ENCODE measurements at regions not wholly inside any gene's neighbourhood (a gene's known extent, or its start where the extent isn't known, plus 50 kb on each side); places are given as distances from the start of the nearest gene placed in this dataset.

DNA sequence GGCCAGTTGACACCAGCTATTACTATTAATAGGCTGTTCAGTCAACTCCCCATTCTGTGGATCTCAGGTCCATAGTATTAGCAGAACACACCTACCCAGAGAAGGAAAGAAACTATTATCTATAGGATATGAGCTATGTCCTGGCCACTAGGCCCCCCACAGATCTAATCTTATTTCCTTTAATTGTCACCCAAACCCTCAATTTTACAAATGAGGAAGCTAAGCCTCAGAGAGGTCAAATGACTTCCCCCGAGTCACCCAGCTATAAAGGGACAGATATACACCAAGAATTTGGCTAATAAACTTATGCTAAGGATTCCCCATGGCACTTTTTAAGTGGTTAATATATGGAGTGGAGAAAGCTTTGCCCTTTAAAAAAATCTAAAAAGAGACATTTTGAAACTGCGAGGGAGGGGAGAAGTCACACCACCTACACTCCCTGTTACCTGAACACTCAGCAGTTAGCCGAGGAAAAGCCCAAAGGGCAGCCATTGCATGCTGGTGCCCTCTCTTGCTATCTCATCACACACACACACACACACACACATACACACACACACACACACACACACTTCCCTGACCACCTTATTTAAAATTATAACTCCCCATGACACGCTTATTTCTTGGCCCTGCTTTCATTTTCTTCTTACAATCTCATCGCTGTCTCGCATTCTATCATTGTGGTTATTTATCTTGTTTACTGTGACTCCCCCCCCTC lies 157.0 kb upstream of the ADO start:
- H3K4me1 ChIP-seq (ENCODE audit: control insufficient read depth in 2 of 2, insufficient read depth in 2 of 2, low read length in 2 of 2), result no peaks in the 10 kb centered on the region
- no peaks in the 10 kb centered on the region for H3K27me3 ChIP-seq (ENCODE audit: control insufficient read depth in 2 of 2, insufficient read depth in 2 of 2, low read length in 2 of 2)
- H3K27ac ChIP-seq (ENCODE audit: low read depth in 2 of 2, low read length in 2 of 2), result no peak overlapping the region
- H3K9me3 ChIP-seq (ENCODE audit: control insufficient read depth in 2 of 2, low read length in 2 of 2), result no peaks in the 10 kb centered on the region
- H3K9ac ChIP-seq (ENCODE audit: low read depth in 1 of 2, low read length in 2 of 2), result no peak overlapping the region
- no peaks in the 10 kb centered on the region for H3K36me3 ChIP-seq (ENCODE audit: control insufficient read depth in 2 of 2, insufficient read depth in 2 of 2, low read length in 2 of 2)
- no peak overlapping the region for H3K4me3 ChIP-seq (ENCODE audit: low read length in 2 of 2)

DNA sequence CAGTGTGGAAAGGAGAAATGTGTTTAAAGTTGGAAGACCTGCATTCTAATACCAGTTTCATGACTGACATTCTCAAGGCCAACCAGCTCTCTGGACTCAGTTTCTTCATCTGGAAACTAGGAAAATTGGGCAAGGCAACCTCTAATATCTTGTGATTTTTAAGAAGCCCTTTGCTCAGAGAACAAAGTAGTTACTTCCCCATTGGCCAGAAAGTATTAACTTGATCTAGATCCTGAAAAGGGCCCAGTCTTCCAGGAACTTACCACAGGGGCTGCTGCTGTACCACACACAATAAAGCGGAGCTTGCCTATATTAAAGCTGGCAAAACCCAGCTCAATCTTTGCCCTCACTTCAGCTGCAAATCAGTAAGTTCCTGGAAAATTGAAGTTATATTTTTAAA lies 155.6 kb upstream of the ADO start:
- Histone ChIP-seq H3K4me1 (ENCODE audit: control insufficient read depth in 2 of 2, insufficient read depth in 2 of 2, low read length in 2 of 2) (no peaks in the 10 kb centered on the region), H3K27ac (ENCODE audit: low read depth in 2 of 2, low read length in 2 of 2) (no peak overlapping the region), H3K9me3 (ENCODE audit: control insufficient read depth in 2 of 2, low read length in 2 of 2) (no peaks in the 10 kb centered on the region), H3K27me3 (ENCODE audit: control insufficient read depth in 2 of 2, insufficient read depth in 2 of 2, low read length in 2 of 2) (no peaks in the 10 kb centered on the region), H3K9ac (ENCODE audit: low read depth in 1 of 2, low read length in 2 of 2) (no peak overlapping the region), H3K4me3 (ENCODE audit: low read length in 2 of 2) (no peak overlapping the region), H3K36me3 (ENCODE audit: control insufficient read depth in 2 of 2, insufficient read depth in 2 of 2, low read length in 2 of 2) (no peaks in the 10 kb centered on the region)

DNA sequence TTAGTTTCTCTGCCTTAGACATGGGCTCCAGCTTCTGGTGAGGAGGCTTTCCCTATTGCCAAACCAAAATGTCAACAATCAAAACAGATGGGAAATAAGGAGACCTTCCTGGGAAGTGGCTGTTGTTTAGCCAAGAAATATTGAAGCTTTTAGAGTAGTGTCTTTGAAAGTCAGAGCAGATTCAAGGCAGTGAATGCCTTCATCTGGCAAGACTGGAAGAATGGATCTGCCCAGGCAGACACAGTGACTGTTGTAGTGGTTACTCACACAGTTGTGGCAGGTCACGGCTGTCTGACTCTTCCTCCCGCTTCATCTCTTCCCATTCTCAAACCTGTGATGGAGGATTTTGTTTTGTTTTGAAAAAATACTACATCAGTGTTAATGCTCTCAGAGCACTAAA lies 154.1 kb upstream of the ADO start:
- Histone ChIP-seq H3K4me1 (ENCODE audit: control insufficient read depth in 2 of 2, insufficient read depth in 2 of 2, low read length in 2 of 2) (no peaks in the 10 kb centered on the region), H3K9ac (ENCODE audit: low read depth in 1 of 2, low read length in 2 of 2) (no peak overlapping the region), H3K27ac (ENCODE audit: low read depth in 2 of 2, low read length in 2 of 2) (no peak overlapping the region), H3K36me3 (ENCODE audit: control insufficient read depth in 2 of 2, insufficient read depth in 2 of 2, low read length in 2 of 2) (no peaks in the 10 kb centered on the region), H3K9me3 (ENCODE audit: control insufficient read depth in 2 of 2, low read length in 2 of 2) (no peaks in the 10 kb centered on the region), H3K27me3 (ENCODE audit: control insufficient read depth in 2 of 2, insufficient read depth in 2 of 2, low read length in 2 of 2) (no peaks in the 10 kb centered on the region), H3K4me3 (ENCODE audit: low read length in 2 of 2) (no peak overlapping the region)

DNA sequence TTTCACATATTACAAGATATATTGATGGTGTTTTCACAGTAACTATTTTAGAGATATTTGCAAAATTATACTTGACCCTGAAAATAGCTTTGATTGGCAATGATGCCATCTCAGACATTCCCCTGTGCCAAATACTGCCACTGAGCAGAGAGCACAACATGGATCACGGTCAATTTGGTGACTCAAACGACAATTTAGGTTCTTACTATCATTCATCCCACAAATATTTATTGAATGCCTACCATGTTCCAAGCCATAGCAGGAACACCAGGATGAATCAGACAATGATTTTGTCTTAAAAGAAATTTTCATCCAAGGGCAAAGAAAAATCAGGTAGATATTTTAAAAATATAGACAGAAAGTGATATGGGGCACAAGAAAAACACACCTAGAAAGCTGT lies 153.2 kb upstream of the ADO start:
- H3K27ac ChIP-seq (ENCODE audit: low read depth in 2 of 2, low read length in 2 of 2), result no peak overlapping the region
- H3K27me3 ChIP-seq (ENCODE audit: control insufficient read depth in 2 of 2, insufficient read depth in 2 of 2, low read length in 2 of 2), result no peaks in the 10 kb centered on the region
- no peaks in the 10 kb centered on the region for H3K9me3 ChIP-seq (ENCODE audit: control insufficient read depth in 2 of 2, low read length in 2 of 2)
- H3K4me1 ChIP-seq (ENCODE audit: control insufficient read depth in 2 of 2, insufficient read depth in 2 of 2, low read length in 2 of 2), result no peaks in the 10 kb centered on the region
- H3K36me3 ChIP-seq (ENCODE audit: control insufficient read depth in 2 of 2, insufficient read depth in 2 of 2, low read length in 2 of 2), result no peaks in the 10 kb centered on the region
- no peak overlapping the region for H3K9ac ChIP-seq (ENCODE audit: low read depth in 1 of 2, low read length in 2 of 2)
- no peak overlapping the region for H3K4me3 ChIP-seq (ENCODE audit: low read length in 2 of 2)

DNA sequence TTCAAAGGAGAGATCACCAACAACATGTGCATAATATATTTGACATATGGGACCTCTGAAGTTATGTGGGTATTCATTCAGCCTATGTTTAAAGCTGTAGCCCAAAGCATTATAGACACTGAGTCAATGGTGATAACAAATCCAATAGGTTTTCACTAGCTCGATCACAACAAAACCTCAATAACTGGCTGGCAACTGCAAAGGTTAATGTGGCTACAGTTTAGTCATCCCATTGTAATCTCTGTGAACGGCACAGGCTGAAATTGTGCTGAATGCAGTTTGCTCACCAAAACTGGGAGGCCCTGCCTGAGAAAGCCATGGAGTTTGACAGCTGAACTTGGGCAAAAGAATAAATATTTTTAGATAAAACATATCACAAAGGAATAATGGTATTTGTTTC lies 152.4 kb upstream of the ADO start:
- Histone ChIP-seq H3K9ac (ENCODE audit: low read depth in 1 of 2, low read length in 2 of 2) (no peak overlapping the region), H3K9me3 (ENCODE audit: control insufficient read depth in 2 of 2, low read length in 2 of 2) (no peaks in the 10 kb centered on the region), H3K27me3 (ENCODE audit: control insufficient read depth in 2 of 2, insufficient read depth in 2 of 2, low read length in 2 of 2) (no peaks in the 10 kb centered on the region), H3K27ac (ENCODE audit: low read depth in 2 of 2, low read length in 2 of 2) (no peak overlapping the region), H3K36me3 (ENCODE audit: control insufficient read depth in 2 of 2, insufficient read depth in 2 of 2, low read length in 2 of 2) (no peaks in the 10 kb centered on the region), H3K4me3 (ENCODE audit: low read length in 2 of 2) (no peak overlapping the region), H3K4me1 (ENCODE audit: control insufficient read depth in 2 of 2, insufficient read depth in 2 of 2, low read length in 2 of 2) (no peaks in the 10 kb centered on the region)

DNA sequence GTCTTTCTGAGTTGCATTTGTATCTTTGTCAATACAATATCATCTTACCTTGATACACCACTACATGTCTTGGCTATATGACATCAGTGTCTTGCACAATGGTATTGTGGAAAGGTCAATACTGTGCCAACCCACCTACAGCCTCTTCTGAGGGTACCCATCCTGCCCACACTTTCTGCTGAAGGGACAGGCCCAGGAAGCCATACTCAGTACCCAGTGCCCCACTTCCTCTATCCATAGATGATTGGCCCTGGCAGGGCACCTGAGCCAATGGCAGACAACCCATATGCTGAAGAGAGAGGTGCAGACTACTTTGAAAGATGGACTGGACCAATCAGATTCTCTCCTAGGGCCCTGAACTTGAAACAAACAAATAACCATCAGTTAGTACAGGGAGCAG lies 152.0 kb upstream of the ADO start:
- no peaks in the 10 kb centered on the region for H3K4me1 ChIP-seq (ENCODE audit: control insufficient read depth in 2 of 2, insufficient read depth in 2 of 2, low read length in 2 of 2)
- H3K27ac ChIP-seq (ENCODE audit: low read depth in 2 of 2, low read length in 2 of 2), result no peak overlapping the region
- no peaks in the 10 kb centered on the region for H3K27me3 ChIP-seq (ENCODE audit: control insufficient read depth in 2 of 2, insufficient read depth in 2 of 2, low read length in 2 of 2)
- no peaks in the 10 kb centered on the region for H3K9me3 ChIP-seq (ENCODE audit: control insufficient read depth in 2 of 2, low read length in 2 of 2)
- H3K36me3 ChIP-seq (ENCODE audit: control insufficient read depth in 2 of 2, insufficient read depth in 2 of 2, low read length in 2 of 2), result no peaks in the 10 kb centered on the region
- H3K9ac ChIP-seq (ENCODE audit: low read depth in 1 of 2, low read length in 2 of 2), result no peak overlapping the region
- H3K4me3 ChIP-seq (ENCODE audit: low read length in 2 of 2), result no peak overlapping the region

DNA sequence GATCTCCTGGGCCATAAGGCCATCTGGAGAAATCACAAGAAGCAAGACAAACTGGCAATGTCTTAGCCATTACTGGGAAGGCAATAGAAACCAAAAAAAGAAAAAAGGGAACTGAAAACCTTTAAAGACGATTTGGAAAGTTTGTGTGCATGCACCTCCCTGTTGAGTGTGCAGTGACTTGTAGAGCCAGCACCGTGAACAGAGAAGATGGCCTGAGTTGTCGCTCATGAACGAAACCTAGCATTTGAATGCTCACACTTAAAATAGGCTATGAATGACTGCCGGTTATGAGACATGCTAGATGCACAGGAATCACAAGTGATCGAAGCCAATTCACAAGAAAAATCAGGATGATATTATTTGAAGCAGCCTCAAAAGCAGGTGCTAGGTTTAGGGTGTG lies 151.3 kb upstream of the ADO start:
- Histone ChIP-seq H3K27me3 (ENCODE audit: control insufficient read depth in 2 of 2, insufficient read depth in 2 of 2, low read length in 2 of 2) (no peaks in the 10 kb centered on the region), H3K36me3 (ENCODE audit: control insufficient read depth in 2 of 2, insufficient read depth in 2 of 2, low read length in 2 of 2) (no peaks in the 10 kb centered on the region), H3K9me3 (ENCODE audit: control insufficient read depth in 2 of 2, low read length in 2 of 2) (no peaks in the 10 kb centered on the region), H3K4me1 (ENCODE audit: control insufficient read depth in 2 of 2, insufficient read depth in 2 of 2, low read length in 2 of 2) (no peaks in the 10 kb centered on the region), H3K4me3 (ENCODE audit: low read length in 2 of 2) (no peak overlapping the region), H3K9ac (ENCODE audit: low read depth in 1 of 2, low read length in 2 of 2) (no peak overlapping the region), H3K27ac (ENCODE audit: low read depth in 2 of 2, low read length in 2 of 2) (no peak overlapping the region)

DNA sequence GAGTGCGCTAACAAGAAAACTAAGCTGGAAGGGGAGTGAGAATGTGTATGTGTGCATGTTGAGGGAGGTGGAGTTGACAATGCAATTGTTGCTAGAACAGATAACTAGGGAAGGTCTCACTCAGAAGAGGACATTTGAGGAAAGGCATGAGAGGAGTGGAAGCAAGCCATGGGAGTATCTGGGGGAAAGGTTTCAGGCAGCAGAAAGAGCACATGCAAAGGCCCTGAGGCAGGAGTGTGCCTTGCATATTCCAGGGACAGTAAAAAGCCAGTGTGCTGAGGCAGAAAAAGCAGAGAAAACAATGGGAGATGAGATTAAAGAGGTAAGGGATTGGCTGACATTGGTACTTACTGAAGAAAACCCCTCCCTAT lies 149.6 kb upstream of the ADO start:
- Histone ChIP-seq H3K27ac (ENCODE audit: low read depth in 2 of 2, low read length in 2 of 2) (no peak overlapping the region), H3K27me3 (ENCODE audit: control insufficient read depth in 2 of 2, insufficient read depth in 2 of 2, low read length in 2 of 2) (no peaks in the 10 kb centered on the region), H3K9me3 (ENCODE audit: control insufficient read depth in 2 of 2, low read length in 2 of 2) (no peaks in the 10 kb centered on the region), H3K4me1 (ENCODE audit: control insufficient read depth in 2 of 2, insufficient read depth in 2 of 2, low read length in 2 of 2) (no peaks in the 10 kb centered on the region), H3K9ac (ENCODE audit: low read depth in 1 of 2, low read length in 2 of 2) (no peak overlapping the region), H3K4me3 (ENCODE audit: low read length in 2 of 2) (no peak overlapping the region), H3K36me3 (ENCODE audit: control insufficient read depth in 2 of 2, insufficient read depth in 2 of 2, low read length in 2 of 2) (no peaks in the 10 kb centered on the region)

DNA sequence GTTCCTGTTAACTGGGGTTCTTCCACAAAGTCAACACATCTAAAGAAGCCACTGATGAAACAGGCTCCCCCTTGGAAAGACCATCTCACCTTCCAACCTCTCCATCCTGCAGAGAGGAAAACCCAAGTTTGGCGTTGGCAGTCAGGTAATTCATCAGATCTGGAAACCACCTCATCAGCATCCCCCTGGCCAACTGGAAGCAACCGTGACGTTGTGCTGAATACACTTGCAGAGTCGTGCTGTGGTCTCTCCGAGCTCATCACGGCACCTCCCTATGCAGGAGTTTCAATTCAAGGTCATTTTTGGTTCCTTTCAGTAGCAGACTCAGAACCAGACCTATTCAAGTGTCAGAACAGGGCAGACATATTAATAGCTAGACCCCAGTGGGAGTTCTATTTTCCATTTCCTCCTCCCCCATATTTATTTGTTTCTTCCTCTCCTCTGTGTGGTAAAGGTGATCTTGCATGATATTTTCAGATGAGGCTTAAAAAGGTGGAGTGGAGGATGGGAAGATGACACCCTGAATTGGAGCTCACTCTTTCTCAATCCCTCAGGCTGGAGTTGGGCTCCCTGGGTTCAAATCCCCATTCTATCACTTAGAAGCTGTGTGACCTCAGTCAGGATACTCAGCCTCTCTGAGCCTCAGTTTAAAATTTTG lies 149.1 kb upstream of the ADO start:
- no peaks in the 10 kb centered on the region for H3K27me3 ChIP-seq (ENCODE audit: control insufficient read depth in 2 of 2, insufficient read depth in 2 of 2, low read length in 2 of 2)
- H3K9me3 ChIP-seq (ENCODE audit: control insufficient read depth in 2 of 2, low read length in 2 of 2), result no peaks in the 10 kb centered on the region
- H3K4me3 ChIP-seq (ENCODE audit: low read length in 2 of 2), result no peak overlapping the region
- H3K36me3 ChIP-seq (ENCODE audit: control insufficient read depth in 2 of 2, insufficient read depth in 2 of 2, low read length in 2 of 2), result no peaks in the 10 kb centered on the region
- H3K9ac ChIP-seq (ENCODE audit: low read depth in 1 of 2, low read length in 2 of 2), result no peak overlapping the region
- H3K4me1 ChIP-seq (ENCODE audit: control insufficient read depth in 2 of 2, insufficient read depth in 2 of 2, low read length in 2 of 2), result no peaks in the 10 kb centered on the region
- H3K27ac ChIP-seq (ENCODE audit: low read depth in 2 of 2, low read length in 2 of 2), result no peak overlapping the region

DNA sequence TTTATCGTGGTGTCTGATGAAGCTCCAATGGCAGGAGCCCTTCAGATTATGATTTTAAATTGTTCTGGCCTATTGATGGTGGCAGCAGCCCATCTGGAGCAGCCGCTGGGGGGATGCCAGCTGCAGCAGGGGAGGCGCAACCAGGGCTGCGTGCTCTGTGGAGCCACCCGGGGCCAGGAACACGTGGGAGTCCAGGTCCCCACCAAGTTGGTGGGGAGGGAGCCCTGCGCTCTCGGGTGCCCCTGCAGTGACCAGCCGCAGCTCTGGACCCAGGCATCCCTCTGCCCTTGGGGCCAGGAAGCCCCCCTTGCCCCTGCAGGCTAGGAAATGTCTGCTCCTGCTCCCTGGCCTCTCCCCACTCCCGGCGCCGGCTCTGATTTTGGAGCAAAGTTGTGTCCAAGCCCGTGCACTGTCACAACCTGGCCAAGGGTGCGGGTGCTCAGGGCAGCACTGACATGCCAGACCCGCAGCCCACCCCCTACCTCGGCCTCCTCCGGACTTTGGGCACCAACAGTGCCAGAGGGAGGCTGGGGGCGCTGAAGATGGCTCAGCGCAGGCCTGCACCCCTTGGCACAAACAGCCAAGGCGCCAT lies 147.2 kb upstream of the ADO start:
- Histone ChIP-seq H3K9ac (ENCODE audit: low read depth in 1 of 2, low read length in 2 of 2) (no peak overlapping the region), H3K9me3 (ENCODE audit: control insufficient read depth in 2 of 2, low read length in 2 of 2) (no peaks in the 10 kb centered on the region), H3K27me3 (ENCODE audit: control insufficient read depth in 2 of 2, insufficient read depth in 2 of 2, low read length in 2 of 2) (no peaks in the 10 kb centered on the region), H3K4me1 (ENCODE audit: control insufficient read depth in 2 of 2, insufficient read depth in 2 of 2, low read length in 2 of 2) (no peaks in the 10 kb centered on the region), H3K36me3 (ENCODE audit: control insufficient read depth in 2 of 2, insufficient read depth in 2 of 2, low read length in 2 of 2) (no peaks in the 10 kb centered on the region), H3K27ac (ENCODE audit: low read depth in 2 of 2, low read length in 2 of 2) (no peak overlapping the region), H3K4me3 (ENCODE audit: low read length in 2 of 2) (no peak overlapping the region)

Measured in mucosa of rectum (tissue), 2 donors.